ENCODE measurements at regions not wholly inside any gene's neighbourhood (a gene's known extent, or its start where the extent isn't known, plus 50 kb on each side); places are given as distances from the start of the nearest gene placed in this dataset.

DNA sequence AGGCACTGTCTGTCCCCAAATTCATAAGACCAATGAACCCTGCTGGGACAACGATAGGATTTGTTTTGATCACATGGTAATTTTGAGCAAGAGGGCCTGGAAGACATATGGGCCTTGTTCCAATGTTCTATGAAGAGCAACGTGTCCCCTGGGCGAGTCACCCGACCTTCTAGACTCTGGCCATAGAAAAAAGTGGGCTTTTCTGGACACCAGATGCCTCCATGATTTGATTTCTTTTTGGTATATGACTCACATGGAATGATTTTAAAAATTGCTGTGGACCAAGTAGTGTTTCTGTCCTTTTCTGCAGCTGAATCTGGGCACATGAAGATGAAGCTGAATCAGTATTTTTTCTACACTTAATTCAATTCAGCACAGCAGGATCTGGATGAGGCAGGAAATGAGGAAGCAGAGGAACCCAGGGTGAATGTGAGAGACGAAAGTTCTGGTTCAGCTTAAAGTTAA, 104.9 kb downstream of the CDC42EP3 start:
- Histone ChIP-seq H2AFZ (ENCODE audit: low read length) (no peak overlapping the region), H3K79me2 (ENCODE audit: insufficient read depth, low read length) (no peaks in the 10 kb centered on the region), H3K9me2 (ENCODE audit: low read depth, low read length) (no peaks in the 10 kb centered on the region), H3K36me3 (ENCODE audit: insufficient read depth, low read length) (no peaks in the 10 kb centered on the region), H3K9me3 (ENCODE audit: low read length) (no peaks in the 10 kb centered on the region), H3K4me3 (ENCODE audit: low read depth, low read length, poor library complexity, severe bottlenecking) (no peak overlapping the region), H3F3A (ENCODE audit: insufficient read depth, low read length) (no peaks in the 10 kb centered on the region), H4K20me1 (ENCODE audit: insufficient read depth, low read length) (no peaks in the 10 kb centered on the region), H3K9ac (ENCODE audit: low read length) (no peak overlapping the region), H3K27ac (ENCODE audit: low read depth, low read length, poor library complexity, severe bottlenecking) (no peak overlapping the region), H3K4me2 (ENCODE audit: low read length) (no peak overlapping the region), H3K27me3 (ENCODE audit: insufficient read depth, low read length) (no peaks in the 10 kb centered on the region), H3K4me1 (ENCODE audit: insufficient read depth, low read length, severe bottlenecking) (no peaks in the 10 kb centered on the region)
- TF ChIP-seq, protein P1, sequence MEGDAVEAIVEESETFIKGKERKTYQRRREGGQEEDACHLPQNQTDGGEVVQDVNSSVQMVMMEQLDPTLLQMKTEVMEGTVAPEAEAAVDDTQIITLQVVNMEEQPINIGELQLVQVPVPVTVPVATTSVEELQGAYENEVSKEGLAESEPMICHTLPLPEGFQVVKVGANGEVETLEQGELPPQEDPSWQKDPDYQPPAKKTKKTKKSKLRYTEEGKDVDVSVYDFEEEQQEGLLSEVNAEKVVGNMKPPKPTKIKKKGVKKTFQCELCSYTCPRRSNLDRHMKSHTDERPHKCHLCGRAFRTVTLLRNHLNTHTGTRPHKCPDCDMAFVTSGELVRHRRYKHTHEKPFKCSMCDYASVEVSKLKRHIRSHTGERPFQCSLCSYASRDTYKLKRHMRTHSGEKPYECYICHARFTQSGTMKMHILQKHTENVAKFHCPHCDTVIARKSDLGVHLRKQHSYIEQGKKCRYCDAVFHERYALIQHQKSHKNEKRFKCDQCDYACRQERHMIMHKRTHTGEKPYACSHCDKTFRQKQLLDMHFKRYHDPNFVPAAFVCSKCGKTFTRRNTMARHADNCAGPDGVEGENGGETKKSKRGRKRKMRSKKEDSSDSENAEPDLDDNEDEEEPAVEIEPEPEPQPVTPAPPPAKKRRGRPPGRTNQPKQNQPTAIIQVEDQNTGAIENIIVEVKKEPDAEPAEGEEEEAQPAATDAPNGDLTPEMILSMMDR (IDR thresholded peaks at IDR 0.05; ENCODE audit: low read length): no peak
- no peak for TF ChIP-seq EZH2 (IDR thresholded peaks at IDR 0.05; ENCODE audit: borderline replicate concordance, low read length)

DNA sequence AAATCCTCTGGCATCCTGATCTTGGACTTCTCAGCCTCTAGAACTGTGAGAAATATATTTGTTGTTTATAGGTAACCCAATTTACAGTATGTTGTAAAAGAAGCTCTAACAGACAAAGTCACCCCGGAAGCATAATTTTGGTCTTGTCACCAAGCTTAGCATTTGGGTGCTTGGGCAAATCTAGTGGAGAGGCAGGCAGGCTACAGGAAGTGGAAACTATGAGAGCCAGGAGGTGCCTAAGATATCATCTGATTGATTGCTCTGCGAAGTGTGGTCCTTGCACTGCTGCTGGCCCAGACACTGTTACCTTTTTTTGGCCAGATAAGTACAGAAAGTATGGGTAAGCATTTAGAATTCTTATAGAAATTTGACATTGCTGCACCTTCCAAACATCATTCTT, 102.9 kb downstream of the CDC42EP3 start:
- Histone ChIP-seq H3K36me3 (ENCODE audit: insufficient read depth, low read length) (no peaks in the 10 kb centered on the region), H3K27ac (ENCODE audit: low read depth, low read length, poor library complexity, severe bottlenecking) (no peak overlapping the region), H3K9me2 (ENCODE audit: low read depth, low read length) (no peaks in the 10 kb centered on the region), H4K20me1 (ENCODE audit: insufficient read depth, low read length) (no peaks in the 10 kb centered on the region), H2AFZ (ENCODE audit: low read length) (no peak overlapping the region), H3K4me3 (ENCODE audit: low read depth, low read length, poor library complexity, severe bottlenecking) (no peak overlapping the region), H3K4me1 (ENCODE audit: insufficient read depth, low read length, severe bottlenecking) (no peaks in the 10 kb centered on the region), H3F3A (ENCODE audit: insufficient read depth, low read length) (no peaks in the 10 kb centered on the region), H3K9ac (ENCODE audit: low read length) (no peak overlapping the region), H3K27me3 (ENCODE audit: insufficient read depth, low read length) (no peaks in the 10 kb centered on the region), H3K79me2 (ENCODE audit: insufficient read depth, low read length) (no peaks in the 10 kb centered on the region), H3K4me2 (ENCODE audit: low read length) (no peak overlapping the region), H3K9me3 (ENCODE audit: low read length) (no peaks in the 10 kb centered on the region)
- no peak for TF ChIP-seq EZH2 (IDR thresholded peaks at IDR 0.05; ENCODE audit: borderline replicate concordance, low read length)

DNA sequence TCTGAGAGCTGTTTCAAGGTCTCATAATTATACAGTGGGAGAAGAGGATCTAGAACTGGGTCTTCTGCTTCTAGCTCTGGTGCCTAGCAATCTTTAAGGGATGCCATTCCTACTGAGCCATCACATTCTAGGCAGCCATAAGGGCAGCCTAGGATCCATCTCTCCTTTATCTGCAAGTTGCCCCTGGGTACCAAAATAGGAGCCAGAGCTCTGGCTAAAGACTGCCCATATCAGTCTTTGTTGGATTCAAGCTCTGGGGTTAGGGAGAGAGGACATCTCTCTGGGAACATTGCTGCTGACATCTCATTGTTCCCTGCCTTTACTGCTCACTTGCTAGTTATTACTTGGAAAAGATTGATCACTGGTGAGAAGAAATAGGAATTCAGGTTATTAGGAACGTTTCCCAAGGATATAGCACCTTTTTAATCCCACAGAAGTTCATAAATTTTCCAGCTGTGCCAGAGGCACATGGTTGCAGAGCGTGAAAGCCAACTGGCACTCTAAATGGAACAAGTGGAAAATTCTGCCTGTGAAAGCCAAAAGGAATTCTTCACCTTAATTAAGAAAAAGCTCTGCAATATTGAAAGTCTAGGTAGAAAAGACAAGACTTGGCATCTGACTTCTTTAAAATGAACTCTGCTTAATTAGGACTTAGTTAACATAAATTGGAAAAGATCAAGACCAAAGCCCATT, 102.2 kb downstream of the CDC42EP3 start:
- H3K27ac ChIP-seq (ENCODE audit: low read depth, low read length, poor library complexity, severe bottlenecking): no peak overlapping the region
- H3K79me2 ChIP-seq (ENCODE audit: insufficient read depth, low read length): no peaks in the 10 kb centered on the region
- TF ChIP-seq EZH2 (IDR thresholded peaks at IDR 0.05; ENCODE audit: borderline replicate concordance, low read length): no peak
- TF ChIP-seq, protein P1 (IDR thresholded peaks at IDR 0.05; ENCODE audit: low read length): no peak
- no peaks in the 10 kb centered on the region for H3F3A ChIP-seq (ENCODE audit: insufficient read depth, low read length)
- no peak overlapping the region for H3K4me3 ChIP-seq (ENCODE audit: low read depth, low read length, poor library complexity, severe bottlenecking)
- no peaks in the 10 kb centered on the region for H3K9me2 ChIP-seq (ENCODE audit: low read depth, low read length)
- H3K27me3 ChIP-seq (ENCODE audit: insufficient read depth, low read length): no peaks in the 10 kb centered on the region
- H3K4me1 ChIP-seq (ENCODE audit: insufficient read depth, low read length, severe bottlenecking): no peaks in the 10 kb centered on the region
- H3K9ac ChIP-seq (ENCODE audit: low read length): no peak overlapping the region
- no peak overlapping the region for H3K4me2 ChIP-seq (ENCODE audit: low read length)
- no peaks in the 10 kb centered on the region for H3K9me3 ChIP-seq (ENCODE audit: low read length)
- H4K20me1 ChIP-seq (ENCODE audit: insufficient read depth, low read length): no peaks in the 10 kb centered on the region
- no peaks in the 10 kb centered on the region for H3K36me3 ChIP-seq (ENCODE audit: insufficient read depth, low read length)
- no peak overlapping the region for H2AFZ ChIP-seq (ENCODE audit: low read length)
